ENCODE measurements at regions not wholly inside any gene's neighbourhood (a gene's known extent, or its start where the extent isn't known, plus 50 kb on each side); places are given as distances from the start of the nearest gene placed in this dataset.

- no peak for TF ChIP-seq CTCF (conservative IDR thresholded peaks at IDR 0.05; ENCODE audit: low read depth in 2 of 2)
- TF ChIP-seq NANOG (IDR thresholded peaks at IDR 0.05; ENCODE audit: borderline replicate concordance), result no peak
- TF ChIP-seq EZH2 (IDR thresholded peaks at IDR 0.05; ENCODE audit: low read depth, unreplicated experiment), result no peak
- no peak for TF ChIP-seq REST (IDR thresholded peaks at IDR 0.05; ENCODE audit: unreplicated experiment)
Observed at GRCh38 chrX:5656544-5656943, 572.1 kb downstream of the NLGN4X start.
